GM21825 (cell line): ENCODE measurements at regions not wholly inside any gene's neighbourhood (a gene's known extent, or its start where the extent isn't known, plus 50 kb on each side); places are given as distances from the start of the nearest gene placed in this dataset.

Source experiments
- ATAC-seq: cut with Tn5 transposase; IDR thresholded peaks from one replicate; pipeline ENCODE4 v1.9.1; 2021; ENCODE audit warnings: mild to moderate bottlenecking, moderate library complexity; ENCODE audit not compliant: unreplicated experiment

GRCh38 chr18:72197591-72197990 is 346.6 kb downstream of the CBLN2 start:
- no peak for ATAC-seq

- ATAC-seq = no peak
Observed at GRCh38 chr18:72194072-72194471, 350.1 kb downstream of the CBLN2 start.

- no peak for ATAC-seq
Observed at GRCh38 chr18:72187956-72188355, 356.2 kb downstream of the CBLN2 start.

GRCh38 chr18:72181241-72181764 is 362.8 kb downstream of the CBLN2 start:
- peak; percentile 93 for ATAC-seq

GRCh38 chr18:72180689-72181088 is 363.5 kb downstream of the CBLN2 start:
- no peak for ATAC-seq

- no peak for ATAC-seq
Observed at GRCh38 chr18:72174972-72175649, 369.0 kb downstream of the CBLN2 start.

GRCh38 chr18:72171596-72171995 is 372.5 kb downstream of the CBLN2 start:
- no peak for ATAC-seq

- no peak for ATAC-seq
Observed at GRCh38 chr18:72161691-72162090, 382.5 kb downstream of the CBLN2 start.

- ATAC-seq = peak; percentile 81
Observed at GRCh38 chr18:72160510-72161445, 383.4 kb downstream of the CBLN2 start.

- ATAC-seq = no peak
Observed at GRCh38 chr18:72155327-72155726, 388.8 kb downstream of the CBLN2 start.

GRCh38 chr18:72154926-72155325 is 389.2 kb downstream of the CBLN2 start:
- ATAC-seq = no peak

GRCh38 chr18:72152935-72153334 is 391.2 kb downstream of the CBLN2 start:
- ATAC-seq = no peak

- ATAC-seq = no peak
Observed at GRCh38 chr18:72147830-72148229, 396.3 kb downstream of the CBLN2 start.

GRCh38 chr18:72140007-72140406 is 404.1 kb downstream of the CBLN2 start:
- ATAC-seq = no peak

GRCh38 chr18:72128649-72129048 is 415.5 kb downstream of the CBLN2 start:
- no peak for ATAC-seq

GRCh38 chr18:72122103-72122502 is 422.0 kb downstream of the CBLN2 start:
- no peak for ATAC-seq

GRCh38 chr18:72119082-72119481 is 425.1 kb downstream of the CBLN2 start:
- no peak for ATAC-seq

GRCh38 chr18:72114801-72115594 is 429.1 kb downstream of the CBLN2 start:
- no peak for ATAC-seq

- no peak for ATAC-seq
Observed at GRCh38 chr18:72107647-72108383, 436.3 kb downstream of the CBLN2 start.

- no peak for ATAC-seq
Observed at GRCh38 chr18:72104851-72105250, 439.3 kb downstream of the CBLN2 start.
